H1 (cell line): ENCODE measurements at regions not wholly inside any gene's neighbourhood (a gene's known extent, or its start where the extent isn't known, plus 50 kb on each side); places are given as distances from the start of the nearest gene placed in this dataset.

Experiments used
- CTCF ChIA-PET: fragments of 300-600 bp; sonication (Branson Sonifier 250); formaldehyde crosslinking; loops from one replicate; lab custom pipeline; 2021; ENCODE audit not compliant: partially characterized antibody; lab: Charles Lee
- POLR2A ChIA-PET: fragments of 300-600 bp; sonication (Branson Sonifier 250); formaldehyde crosslinking; loops from one replicate; lab custom pipeline; 2021; ENCODE audit warnings: inconsistent platforms; ENCODE audit not compliant: partially characterized antibody; lab: Charles Lee
- DNase-seq, 2 experiments: peaks; one replicate each; pipeline versions ENCODE4 v3.0.0 to v3.0.0-alpha.2; 2010 to 2022; ENCODE audit warnings: low spot score in 2 of 2, low read depth in 1 of 2, mixed read lengths in 1 of 2
- FAIRE-seq: peaks from 2 replicates; lab custom pipeline; 2011; peaks lifted over from hg19 to GRCh38; lab: Jason Lieb, UNC
- H2AFZ ChIP-seq: 2 replicates; pipeline ENCODE4 v1.8.1; 2012; ENCODE audit warnings: low read length, inconsistent platforms
- H2AK5ac ChIP-seq: 2 replicates; pipeline ENCODE4 v1.6.1; 2013; ENCODE audit warnings: low read depth, low read length
- H2BK120ac ChIP-seq: replicated peaks from 2 replicates; pipeline ENCODE3; 2013; ENCODE audit warnings: low read depth, low read length, inconsistent platforms
- H2BK12ac ChIP-seq: 2 replicates; pipeline ENCODE4 v1.6.1; 2013; ENCODE audit warnings: low read depth, low read length
- H2BK15ac ChIP-seq: 2 replicates; pipeline ENCODE4 v1.6.1; 2013; ENCODE audit warnings: low read length
- H2BK20ac ChIP-seq: 2 replicates; pipeline ENCODE4 v1.6.1; 2013; ENCODE audit warnings: low read length
- H2BK5ac ChIP-seq: 2 replicates; pipeline ENCODE4 v1.6.1; 2013; ENCODE audit warnings: low read depth, low read length
- H3K14ac ChIP-seq: 2 replicates; pipeline ENCODE4 v1.6.1; 2013; ENCODE audit warnings: inconsistent platforms; ENCODE audit not compliant: insufficient read length
- H3K18ac ChIP-seq: 2 replicates; pipeline ENCODE4 v1.6.1; 2013; ENCODE audit warnings: low read length; ENCODE audit errors: extremely low read depth
- H3K23ac ChIP-seq: 2 replicates; pipeline ENCODE4 v1.6.1; 2013; ENCODE audit warnings: inconsistent platforms; ENCODE audit not compliant: insufficient read length
- H3K23me2 ChIP-seq: 2 replicates; pipeline ENCODE4 v1.6.1; 2013; ENCODE audit warnings: low read depth, low read length
- H3K27ac ChIP-seq: 2 replicates; pipeline ENCODE4 v1.6.1; 2011; ENCODE audit warnings: low read depth, low read length, inconsistent platforms
- H3K27me3 ChIP-seq, 4 experiments: replicated peaks in 1 of 4; 1 replicate in 1 of 4; 2 replicates in 3 of 4; pipeline versions ENCODE4 v1.6.1 to v1.8.1; 2011 to 2013; ENCODE audit warnings: low read length in 3 of 4, mild to moderate bottlenecking in 3 of 4, inconsistent platforms in 2 of 4, mixed read lengths in 2 of 4, moderate library complexity in 1 of 4; ENCODE audit not compliant: control insufficient read depth in 3 of 4, insufficient read depth in 3 of 4; ENCODE audit errors: extremely low read depth in 1 of 4
- H3K36me3 ChIP-seq, 4 experiments: 2 replicates each; pipeline versions ENCODE4 v1.6.1 to v1.8.1; 2011 to 2013; ENCODE audit warnings: mild to moderate bottlenecking in 4 of 4, low read length in 3 of 4, moderate library complexity in 2 of 4, control low read depth in 1 of 4, inconsistent platforms in 1 of 4; ENCODE audit not compliant: insufficient read depth in 4 of 4, control insufficient read depth in 2 of 4
- H3K4ac ChIP-seq: replicated peaks from 2 replicates; pipeline ENCODE3; 2013; ENCODE audit warnings: low read length, low read depth, mixed read lengths, inconsistent platforms; ENCODE audit not compliant: insufficient read length
- H3K4me1 ChIP-seq, 4 experiments: replicated peaks in 1 of 4; 1 replicate in 1 of 4; 2 replicates in 3 of 4; pipeline versions ENCODE4 v1.6.1 to v1.8.1; 2011 to 2013; ENCODE audit warnings: low read length in 3 of 4, inconsistent platforms in 2 of 4, mixed read lengths in 1 of 4; ENCODE audit not compliant: insufficient read depth in 4 of 4, control insufficient read depth in 3 of 4
- H3K4me2 ChIP-seq, 2 experiments: 2 replicates each; pipeline versions ENCODE4 v1.6.1 to v1.8.1; 2011 to 2013; ENCODE audit warnings: low read depth in 2 of 2, low read length in 2 of 2, control low read depth in 1 of 2, inconsistent platforms in 1 of 2, mild to moderate bottlenecking in 1 of 2; ENCODE audit not compliant: insufficient read depth in 1 of 2
- H3K4me3 ChIP-seq, 4 experiments: fragments of 200-600, 300-600 bp in 1 of 4; sonication (generic), shearing (Covaris generic), sonication (Bioruptor Twin) in 1 of 4; 2 replicates each; pipeline versions ENCODE4 v1.5.1 to v1.8.1; 2011 to 2016; ENCODE audit warnings: low read length in 4 of 4, low read depth in 3 of 4, control low read depth in 2 of 4, inconsistent platforms in 2 of 4, mild to moderate bottlenecking in 2 of 4, mixed read lengths in 1 of 4, moderate library complexity in 1 of 4; ENCODE audit not compliant: insufficient read depth in 2 of 4; ENCODE audit errors: extremely low read depth in 1 of 4
- H3K56ac ChIP-seq: replicated peaks from 2 replicates; pipeline ENCODE3; 2013; ENCODE audit warnings: low read depth, mild to moderate bottlenecking, mixed read lengths, low read length, inconsistent platforms; ENCODE audit not compliant: insufficient read length
- H3K79me1 ChIP-seq: 2 replicates; pipeline ENCODE4 v1.6.1; 2013; ENCODE audit warnings: low read depth, low read length, control low read depth
- H3K79me2 ChIP-seq, 2 experiments: 2 replicates each; pipeline versions ENCODE4 v1.6.1 to v1.8.1; 2012 to 2013; ENCODE audit warnings: low read length in 2 of 2, mild to moderate bottlenecking in 2 of 2, inconsistent platforms in 1 of 2; ENCODE audit not compliant: insufficient read depth in 2 of 2, control insufficient read depth in 1 of 2
- H3K9ac ChIP-seq, 4 experiments: replicated peaks in 1 of 4; 1 replicate in 1 of 4; 2 replicates in 3 of 4; pipeline versions ENCODE4 v1.6.1 to v1.8.1; 2011 to 2013; ENCODE audit warnings: low read depth in 3 of 4, low read length in 3 of 4, control low read depth in 2 of 4, mild to moderate bottlenecking in 2 of 4, moderate library complexity in 2 of 4, inconsistent platforms in 1 of 4; ENCODE audit errors: extremely low read depth in 1 of 4
- H3K9me3 ChIP-seq, 2 experiments: 2 replicates each; pipeline versions ENCODE4 v1.6.1 to v1.8.1; 2012 to 2013; ENCODE audit warnings: mild to moderate bottlenecking in 2 of 2, moderate library complexity in 2 of 2, control low read depth in 1 of 2, inconsistent platforms in 1 of 2, low read depth in 1 of 2, low read length in 1 of 2, mixed read lengths in 1 of 2; ENCODE audit not compliant: insufficient read depth in 2 of 2
- H4K20me1 ChIP-seq, 2 experiments: replicated peaks in 1 of 2; 2 replicates each; pipeline versions ENCODE3 to v1.8.1; 2011 to 2013; ENCODE audit warnings: inconsistent platforms in 2 of 2, low read length in 2 of 2, mild to moderate bottlenecking in 1 of 2; ENCODE audit not compliant: insufficient read depth in 2 of 2, control insufficient read depth in 1 of 2
- H4K5ac ChIP-seq: 2 replicates; pipeline ENCODE4 v1.6.1; 2013; ENCODE audit warnings: low read length, low read depth, mixed read lengths, inconsistent platforms; ENCODE audit not compliant: insufficient read length
- H4K8ac ChIP-seq: 2 replicates; pipeline ENCODE4 v1.8.0; 2013; ENCODE audit warnings: mild to moderate bottlenecking, moderate library complexity, low read length, inconsistent platforms; ENCODE audit not compliant: insufficient read depth; ENCODE audit errors: extremely low read depth
- H4K91ac ChIP-seq: replicated peaks from 2 replicates; pipeline ENCODE3; 2013; ENCODE audit warnings: low read length, mixed read lengths, inconsistent platforms; ENCODE audit not compliant: insufficient read length
- RAD21 ChIP-seq, 2 experiments: IDR thresholded peaks in 1 of 2; conservative IDR thresholded peaks in 1 of 2; 2 replicates each; pipeline ENCODE4 v1.6.1; 2011; ENCODE audit warnings: low read depth in 2 of 2, low read length in 2 of 2, improper control_type of control experiment in 1 of 2, inconsistent platforms in 1 of 2, mild to moderate bottlenecking in 1 of 2, moderate library complexity in 1 of 2
- SAP30 ChIP-seq: fragments of 300-600 bp; sonication (generic); IDR thresholded peaks from 2 replicates; pipeline ENCODE4 v1.7.1; 2012; ENCODE audit warnings: low read length, moderate library complexity, mild to moderate bottlenecking, inconsistent platforms; ENCODE audit not compliant: insufficient read depth, insufficient replicate concordance
- SP4 ChIP-seq: IDR thresholded peaks from 2 replicates; pipeline ENCODE4 v1.6.1; 2012; ENCODE audit warnings: low read length, inconsistent platforms
- WGBS, 2 experiments: shearing (Covaris generic) in 1 of 2; methylation state at CpG; one replicate each; pipeline versions ENCODE4 v1.1.6 to v1.1.7; 2013 to 2015; ENCODE audit warnings: low lambda C conversion rate in 2 of 2, mixed read lengths in 2 of 2, inconsistent platforms in 1 of 2, low coverage in 1 of 2, missing lambda C conversion rate in 1 of 2; ENCODE audit not compliant: insufficient replicate concordance in 2 of 2, insufficient coverage in 1 of 2, insufficient read length in 1 of 2; ENCODE audit errors: extremely low coverage in 1 of 2, missing lambda C conversion rate in 1 of 2; 5-methylcytosine and 5-hydroxymethylcytosine counted together

DNA sequence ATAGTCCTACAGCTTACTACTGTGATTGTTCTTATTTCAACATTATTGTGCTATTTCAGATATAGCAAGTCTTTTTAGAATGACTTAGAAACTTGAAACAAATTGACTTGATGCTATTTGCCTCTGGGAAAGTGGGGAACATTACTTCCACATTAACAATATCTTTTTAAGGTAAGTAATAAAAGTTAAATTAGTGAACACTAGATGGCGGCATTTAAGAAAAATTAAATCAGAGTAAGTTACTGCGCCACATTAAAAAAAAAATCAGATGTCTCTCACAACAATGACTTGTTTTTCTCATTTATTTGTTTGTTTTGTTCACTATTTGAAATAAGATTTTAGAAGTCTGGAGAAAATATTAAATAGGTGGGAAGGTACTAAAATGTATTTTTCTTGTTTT is 1026.9 kb upstream of the SLIT2 start:
- Histone ChIP-seq H3K79me1 (no peaks in the 10 kb centered on the region), H2AK5ac (no peak overlapping the region), H4K8ac (no peak overlapping the region), H2BK20ac (no peak overlapping the region), H3K4me3 (no peak overlapping the region), H3K9me3 (no peaks in the 10 kb centered on the region), H3K4me1 (no peaks in the 10 kb centered on the region), H2BK12ac (no peak overlapping the region), H3K18ac (no peak overlapping the region), H2BK5ac (no peak overlapping the region), H4K91ac (no peak overlapping the region), H3K27ac (no peak overlapping the region), H2BK120ac (no peak overlapping the region), H2BK15ac (no peak overlapping the region), H2AFZ (no peak overlapping the region), H3K4ac (no peak overlapping the region), H3K14ac (no peak overlapping the region), H3K23ac (no peak overlapping the region), H3K9ac (no peak overlapping the region), H3K23me2 (no peaks in the 10 kb centered on the region), H3K79me2 (no peaks in the 10 kb centered on the region), H3K4me2 (no peak overlapping the region), H3K56ac (no peak overlapping the region), H3K36me3 (no peaks in the 10 kb centered on the region), H3K27me3 (no peaks in the 10 kb centered on the region), H4K20me1 (no peaks in the 10 kb centered on the region), H4K5ac (no peak overlapping the region)
- POLR2A ChIA-PET: no interaction called here
- no peak for FAIRE-seq
- TF ChIP-seq SP4: no peak
- TF ChIP-seq SAP30: no peak
- peak in 1 of 2 experiments; percentile 27; a peak in 2 of 4 replicates for TF ChIP-seq RAD21 (IDR thresholded peaks at IDR 0.05 in 1 of 2, conservative IDR thresholded peaks at IDR 0.05 in 1 of 2; ENCODE audit: low read depth in 2 of 2, low read length in 2 of 2)
- CTCF ChIA-PET: interaction anchor here (0.6 to 1.0 kb wide), 5 partner anchors 11 to 1622 kb away, joined by 3 to 4 read pairs (median 3); no protein-coding TSS in a partner anchor
- 43% methylated on average over 2 of the region's 2 CpGs; no CpG with 5 or more reads in 1 of the 2 experiments for WGBS, 2 experiments
- no peak for DNase-seq
